ENCODE measurements at regions not wholly inside any gene's neighbourhood (a gene's known extent, or its start where the extent isn't known, plus 50 kb on each side); places are given as distances from the start of the nearest gene placed in this dataset.

DNA sequence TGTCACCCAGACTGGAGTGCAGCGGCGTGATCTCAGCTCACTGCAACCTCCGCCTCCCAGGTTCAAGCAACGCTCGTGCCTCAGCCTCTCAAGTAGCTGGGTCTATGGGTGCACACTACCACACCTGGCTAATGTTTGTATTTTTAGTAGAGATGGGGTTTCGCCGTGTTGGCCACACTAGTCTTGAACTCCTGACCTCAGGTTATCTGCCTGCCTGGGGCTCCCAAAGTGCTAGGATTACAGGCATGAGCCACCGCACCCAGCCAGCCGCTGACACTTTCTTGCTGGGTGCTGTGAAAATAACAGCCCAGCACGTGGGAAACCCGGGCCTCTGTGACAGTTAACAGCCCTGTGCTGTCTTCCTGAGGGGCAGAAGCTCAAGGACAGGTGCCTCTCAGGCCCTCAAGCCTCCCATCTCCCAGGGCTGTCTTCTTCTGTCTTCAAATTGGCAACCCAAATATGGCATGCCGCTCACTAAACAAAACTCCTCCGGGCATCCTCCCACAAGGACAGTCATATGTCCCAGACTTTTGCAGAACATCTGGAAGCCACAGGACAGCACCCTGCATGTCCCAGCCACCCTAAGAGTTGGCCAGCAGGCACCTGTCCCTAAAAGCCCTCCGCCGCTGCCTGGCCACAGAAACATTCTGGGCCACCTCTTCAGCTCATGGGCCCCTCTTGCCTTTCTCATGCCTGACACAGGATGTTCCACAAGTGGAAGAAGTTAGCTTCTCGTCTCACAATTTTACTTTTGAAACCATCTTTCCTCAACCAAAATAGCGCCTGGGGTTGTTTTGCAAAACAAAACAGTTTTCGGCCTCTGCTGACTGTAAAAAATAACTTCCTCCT lies 233.6 kb downstream of the SYK start:
- H3K4me3 Mint-ChIP-seq, result no peak overlapping the region
- H3K27ac Mint-ChIP-seq, result peak overlapping the region in 1 of 2 donors; percentile 21
- no peak for DNase-seq
- H3K9me3 Mint-ChIP-seq, result no peaks in the 10 kb centered on the region
- H3K27me3 Mint-ChIP-seq, result peaks cover 6 to 17% of the 10 kb centered on the region in 2 donors
- peaks cover 16 to 25% of the 10 kb centered on the region in 2 donors for H3K4me1 Mint-ChIP-seq (ENCODE audit: low read depth in 2 of 2)
- ATAC-seq (replicated peaks), result no peak
- H3K36me3 Mint-ChIP-seq (ENCODE audit: insufficient read depth), result no peaks in the 10 kb centered on the region

DNA sequence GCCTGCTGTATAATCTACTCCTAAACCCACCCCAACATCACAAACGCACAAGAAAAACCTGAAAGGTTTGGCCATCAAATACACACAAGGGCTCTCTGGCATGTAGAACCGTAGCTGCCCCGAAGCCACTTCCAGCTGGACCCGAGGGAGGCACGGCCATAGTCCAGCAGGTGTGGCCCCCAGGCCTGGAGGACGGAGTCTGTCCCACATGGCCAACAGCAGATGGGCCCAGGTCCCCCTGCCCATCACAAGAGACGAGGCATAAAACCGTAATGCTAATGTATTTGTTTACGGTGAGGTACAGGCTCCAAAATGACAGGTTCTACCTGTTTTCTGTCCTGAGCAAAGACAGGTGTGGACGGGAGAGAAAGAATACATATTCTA lies 234.2 kb downstream of the SYK start:
- Mint-ChIP-seq H3K36me3 (ENCODE audit: insufficient read depth) (no peaks in the 10 kb centered on the region), H3K4me1 (ENCODE audit: low read depth in 2 of 2) (peaks cover 16 to 25% of the 10 kb centered on the region in 2 donors), H3K4me3 (no peak overlapping the region), H3K27ac (peak overlapping the region in 1 of 2 donors; percentile 21), H3K27me3 (peaks cover 4 to 13% of the 10 kb centered on the region in 2 donors), H3K9me3 (no peaks in the 10 kb centered on the region)
- DNase-seq, result no peak
- ATAC-seq (replicated peaks), result no peak

DNA sequence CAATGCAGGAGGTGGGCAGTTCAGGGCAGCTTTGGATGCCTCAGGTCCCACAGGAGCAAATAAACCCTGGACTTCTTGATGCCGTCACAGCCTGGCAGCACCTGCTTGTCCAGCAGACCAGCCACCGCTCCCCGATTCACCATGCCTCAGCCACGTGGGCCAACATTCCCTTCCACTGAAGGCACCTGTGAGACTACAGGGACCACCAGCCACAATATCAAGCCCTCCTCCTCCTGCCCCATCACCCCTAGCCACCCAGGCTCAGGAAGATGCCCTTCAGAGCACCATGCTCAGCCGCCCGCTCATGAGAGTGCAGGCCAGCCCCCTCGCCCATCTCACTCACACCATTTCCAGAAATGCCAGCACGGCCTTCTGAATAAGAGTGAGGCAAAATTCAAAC lies 234.7 kb downstream of the SYK start:
- peaks cover 16 to 25% of the 10 kb centered on the region in 2 donors for H3K4me1 Mint-ChIP-seq (ENCODE audit: low read depth in 2 of 2)
- no peaks in the 10 kb centered on the region for H3K36me3 Mint-ChIP-seq (ENCODE audit: insufficient read depth)
- H3K4me3 Mint-ChIP-seq, result no peak overlapping the region
- no peak for ATAC-seq (replicated peaks)
- no peak for DNase-seq
- peaks cover 0 to 8% of the 10 kb centered on the region in 2 donors for H3K27me3 Mint-ChIP-seq
- no peak overlapping the region for H3K27ac Mint-ChIP-seq
- no peaks in the 10 kb centered on the region for H3K9me3 Mint-ChIP-seq

DNA sequence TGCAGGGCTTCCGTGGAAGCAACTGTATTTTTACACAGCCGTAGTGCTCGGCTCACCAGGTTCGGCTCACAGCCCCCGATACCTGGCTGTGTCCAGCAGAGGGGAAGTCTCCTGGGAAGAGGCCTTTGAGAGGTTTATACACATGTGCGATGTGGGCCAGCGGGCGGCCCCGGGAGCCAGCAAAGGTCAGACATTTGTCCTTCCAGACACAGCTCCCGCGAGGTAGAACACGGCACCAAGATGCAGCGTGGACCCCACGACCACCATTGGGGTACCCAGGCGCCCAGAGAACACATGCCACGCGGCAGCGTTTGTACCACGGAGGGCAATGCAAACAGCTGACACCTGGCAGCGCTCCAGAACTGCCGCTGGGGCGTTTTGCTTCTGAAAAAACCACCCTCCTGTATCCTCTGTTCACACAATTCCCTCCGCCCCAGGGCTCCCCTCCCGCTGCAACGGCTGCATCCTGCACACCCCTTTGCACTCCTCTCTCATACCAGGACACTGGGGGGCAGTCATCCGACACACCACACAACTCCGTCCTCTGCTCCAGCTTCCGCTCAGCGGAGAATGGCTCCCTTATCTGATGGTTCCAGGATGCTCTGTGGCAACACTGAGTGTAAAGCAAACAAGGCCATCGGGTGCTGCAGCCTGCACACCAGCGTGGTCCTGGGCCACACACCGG lies 235.3 kb downstream of the SYK start:
- Mint-ChIP-seq H3K4me3 (peak overlapping the region in 1 of 2 donors; percentile 67), H3K4me1 (ENCODE audit: low read depth in 2 of 2) (peaks cover 16 to 25% of the 10 kb centered on the region in 2 donors), H3K9me3 (no peaks in the 10 kb centered on the region), H3K27ac (peak overlapping the region in 1 of 2 donors; percentile 53), H3K36me3 (ENCODE audit: insufficient read depth) (no peaks in the 10 kb centered on the region), H3K27me3 (peaks cover 0 to 2% of the 10 kb centered on the region in 2 donors)
- peak; percentile 42 to 48 (median 46) for DNase-seq
- peak; percentile 93 for ATAC-seq (replicated peaks)

DNA sequence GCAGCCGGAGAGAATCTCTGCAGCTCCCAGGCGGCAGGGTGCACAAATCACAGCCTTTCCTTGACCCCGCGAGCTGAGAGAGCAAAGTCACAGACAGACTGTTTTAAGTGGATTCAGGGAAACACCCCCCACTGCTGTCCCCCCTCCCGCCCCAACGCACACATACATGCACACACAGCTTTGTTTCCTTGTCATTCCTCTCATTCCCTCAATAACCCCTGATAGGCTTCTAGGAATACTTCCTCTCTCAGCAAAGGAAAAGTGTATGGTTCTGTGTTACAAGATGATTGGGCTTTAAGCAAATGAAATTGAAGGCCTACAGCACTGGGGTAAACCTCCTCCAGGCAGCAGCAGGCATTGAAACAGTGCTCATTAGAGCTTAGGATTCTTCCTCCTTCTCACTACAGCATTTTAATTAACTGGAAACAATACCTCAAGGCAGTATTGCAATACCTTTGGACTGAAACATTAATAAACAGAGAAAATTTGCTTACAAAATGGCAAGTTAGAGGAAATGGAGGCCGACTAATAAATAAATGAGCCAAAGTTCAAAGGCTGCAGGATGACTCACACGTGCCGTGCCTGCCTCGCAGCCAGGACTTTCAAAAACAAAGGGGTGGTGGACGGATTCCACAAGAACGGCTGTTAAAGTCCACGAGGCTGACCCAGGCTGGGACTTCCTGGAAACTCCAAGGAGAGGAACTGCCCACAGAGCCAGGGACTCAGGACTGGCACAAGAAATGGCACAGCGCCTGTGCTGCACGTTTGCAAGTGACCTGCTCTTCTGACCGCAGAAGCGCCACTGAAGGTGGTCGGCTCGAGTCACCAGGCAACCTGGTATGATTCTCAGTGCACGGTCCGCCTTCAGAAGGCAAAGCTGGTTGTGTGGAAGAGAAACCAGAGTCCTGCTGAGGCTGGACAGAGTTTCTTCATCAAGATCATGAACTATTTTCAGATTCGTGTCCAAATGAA lies 236.2 kb downstream of the SYK start:
- peaks cover 16 to 25% of the 10 kb centered on the region in 2 donors for H3K4me1 Mint-ChIP-seq (ENCODE audit: low read depth in 2 of 2)
- DNase-seq (no peak), ATAC-seq (replicated peaks) (no peak)

DNA sequence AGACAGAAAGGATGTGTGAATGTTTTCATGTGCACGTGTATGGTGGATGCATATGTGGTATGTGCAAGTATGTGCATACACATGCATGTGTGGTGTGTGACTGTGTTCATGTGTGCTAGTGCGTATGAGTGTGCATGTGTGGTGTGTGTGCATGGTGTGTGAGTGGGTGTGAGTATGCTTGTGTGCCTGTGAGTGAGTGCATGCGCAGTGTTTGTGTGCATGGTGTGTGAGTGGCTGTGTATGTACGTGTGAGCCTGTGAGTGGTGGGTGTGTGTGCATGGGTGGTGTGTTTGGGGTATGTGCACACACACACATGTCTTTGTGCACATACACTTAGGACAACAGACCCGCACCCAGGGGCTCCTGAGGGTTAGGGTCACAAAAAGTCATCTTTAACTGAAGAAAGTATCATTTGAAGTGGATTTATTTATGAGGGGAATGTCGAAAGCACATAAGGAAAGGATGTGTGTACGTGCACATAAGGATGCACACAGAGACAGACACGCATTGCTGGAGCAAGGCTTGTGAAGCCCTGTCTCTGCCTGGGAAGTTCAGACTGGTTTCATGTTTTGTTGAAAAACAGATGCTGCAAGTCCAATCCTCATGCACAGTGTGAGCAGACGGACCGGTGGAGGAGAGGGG lies 237.0 kb downstream of the SYK start:
- H3K27ac Mint-ChIP-seq, result no peak overlapping the region
- no peaks in the 10 kb centered on the region for H3K36me3 Mint-ChIP-seq (ENCODE audit: insufficient read depth)
- DNase-seq, result no peak
- ATAC-seq (replicated peaks), result no peak
- no peak overlapping the region for H3K4me3 Mint-ChIP-seq
- peaks cover 16 to 25% of the 10 kb centered on the region in 2 donors for H3K4me1 Mint-ChIP-seq (ENCODE audit: low read depth in 2 of 2)
- peaks cover 4 to 8% of the 10 kb centered on the region in 2 donors for H3K27me3 Mint-ChIP-seq
- no peaks in the 10 kb centered on the region for H3K9me3 Mint-ChIP-seq

More for the DNA sequence above, 236.2 kb downstream of the SYK start:
- Mint-ChIP-seq H3K36me3 (ENCODE audit: insufficient read depth) (no peaks in the 10 kb centered on the region), H3K27me3 (no peaks in the 10 kb centered on the region), H3K4me3 (peak overlapping the region; percentile 4 to 67), H3K27ac (peak overlapping the region in 1 of 2 donors; percentile 53), H3K9me3 (no peaks in the 10 kb centered on the region)

DNA sequence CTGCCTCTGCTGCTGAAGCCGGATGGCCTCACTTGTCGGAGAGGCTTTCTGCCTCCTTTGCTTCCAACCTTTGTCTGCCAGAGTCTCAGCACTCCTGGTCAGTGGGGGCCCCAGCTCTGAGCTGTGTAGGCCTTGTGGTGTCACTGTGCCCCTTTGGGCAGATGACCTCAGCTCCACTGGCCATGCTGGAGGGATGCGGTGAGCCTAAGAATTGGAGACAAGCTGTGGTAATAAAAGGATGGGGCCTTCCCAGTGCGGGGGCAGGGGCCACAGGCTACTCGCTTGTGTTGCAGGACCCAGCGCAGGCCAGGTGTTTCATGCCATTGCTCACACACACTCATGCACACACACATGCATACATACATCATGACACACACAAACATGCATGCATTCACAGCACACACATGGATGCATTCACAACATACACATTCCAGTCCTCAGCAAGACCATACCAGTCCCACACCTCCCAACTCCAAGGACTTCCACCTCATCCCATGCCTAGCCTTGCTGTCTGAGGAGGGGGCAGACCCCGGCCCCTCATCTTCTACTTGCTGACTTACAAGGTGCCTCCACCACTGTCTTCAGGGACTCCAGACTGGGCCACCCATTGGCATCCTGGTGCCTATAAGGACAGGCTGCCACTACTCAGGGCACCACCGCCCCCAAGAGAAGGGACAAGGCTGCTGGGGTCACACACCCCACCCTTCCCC lies 237.7 kb downstream of the SYK start:
- Mint-ChIP-seq H3K36me3 (ENCODE audit: insufficient read depth) (no peaks in the 10 kb centered on the region), H3K4me3 (no peak overlapping the region), H3K27ac (no peak overlapping the region), H3K27me3 (peaks cover 11 to 15% of the 10 kb centered on the region in 2 donors), H3K9me3 (no peaks in the 10 kb centered on the region), H3K4me1 (ENCODE audit: low read depth in 2 of 2) (peaks cover 16 to 25% of the 10 kb centered on the region in 2 donors)
- ATAC-seq (replicated peaks) (no peak), DNase-seq (no peak)

DNA sequence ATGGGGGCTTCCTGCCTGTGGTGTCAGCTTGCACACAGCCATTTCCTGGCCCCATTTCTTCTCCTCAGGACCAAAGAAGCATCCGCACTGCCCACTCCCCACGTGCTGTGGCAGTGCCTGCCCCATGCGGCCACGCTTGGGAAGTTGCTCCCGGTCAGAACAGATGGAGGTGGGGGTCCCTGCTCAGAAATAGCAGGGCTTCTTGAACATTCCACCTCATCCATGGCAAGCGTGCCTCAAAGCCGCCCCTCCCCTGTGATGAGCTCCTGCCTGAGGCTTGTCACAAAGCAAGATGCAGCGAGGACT lies 238.2 kb downstream of the SYK start:
- H3K27me3 Mint-ChIP-seq, result peaks cover 16 to 20% of the 10 kb centered on the region in 2 donors
- DNase-seq (no peak), ATAC-seq (replicated peaks) (no peak)
- H3K9me3 Mint-ChIP-seq, result no peaks in the 10 kb centered on the region
- peaks cover 16 to 25% of the 10 kb centered on the region in 2 donors for H3K4me1 Mint-ChIP-seq (ENCODE audit: low read depth in 2 of 2)
- no peaks in the 10 kb centered on the region for H3K36me3 Mint-ChIP-seq (ENCODE audit: insufficient read depth)
- peak overlapping the region in 1 of 2 donors; percentile 53 for H3K27ac Mint-ChIP-seq
- no peak overlapping the region for H3K4me3 Mint-ChIP-seq

DNA sequence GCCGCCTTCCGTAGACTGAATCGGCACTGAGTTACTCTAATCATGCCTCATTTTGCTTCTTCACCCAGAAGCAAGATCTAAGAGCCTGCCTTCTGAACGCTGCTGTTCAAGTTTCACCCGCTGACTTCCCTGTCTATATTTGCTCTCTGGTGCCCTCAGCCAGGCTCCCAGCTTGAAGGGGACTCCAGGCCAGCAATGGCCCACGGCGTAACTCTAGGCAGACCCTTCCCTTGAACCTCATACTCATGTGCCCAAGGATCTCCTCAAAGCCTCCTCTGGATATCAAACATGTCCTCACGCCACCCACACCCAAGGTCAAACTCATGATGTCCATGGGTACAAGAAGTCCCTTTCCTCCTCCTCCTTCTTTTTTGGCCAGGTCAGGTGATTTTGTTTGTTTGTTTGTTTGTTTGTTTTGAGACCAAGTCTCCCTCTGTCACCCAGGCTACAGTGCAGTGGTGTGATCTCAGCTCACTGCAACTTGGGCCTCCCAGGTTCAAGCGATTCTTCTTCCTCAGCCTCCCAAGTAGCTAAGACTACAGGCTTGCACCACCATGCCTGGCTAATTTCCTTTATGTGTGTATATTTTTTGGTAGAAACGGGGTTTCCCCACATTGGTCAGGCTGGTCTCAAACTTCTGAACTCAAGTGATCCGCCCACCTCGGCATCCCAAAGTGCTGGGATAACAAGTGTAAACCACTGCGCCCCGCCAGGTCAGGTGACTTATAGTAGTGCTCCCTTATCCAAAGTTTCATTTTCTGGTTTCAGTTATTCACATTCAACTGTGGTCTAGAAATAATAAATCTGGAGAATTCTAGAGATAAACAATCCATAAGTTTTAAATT lies 239.0 kb downstream of the SYK start:
- H3K27me3 Mint-ChIP-seq, result peaks cover 22 to 28% of the 10 kb centered on the region in 2 donors
- H3K36me3 Mint-ChIP-seq (ENCODE audit: insufficient read depth), result no peaks in the 10 kb centered on the region
- DNase-seq, result no peak
- peak overlapping the region in 1 of 2 donors; percentile 53 for H3K27ac Mint-ChIP-seq
- no peaks in the 10 kb centered on the region for H3K9me3 Mint-ChIP-seq
- no peak overlapping the region for H3K4me3 Mint-ChIP-seq
- ATAC-seq (replicated peaks), result no peak
- H3K4me1 Mint-ChIP-seq (ENCODE audit: low read depth in 2 of 2), result peaks cover 16 to 27% of the 10 kb centered on the region in 2 donors

DNA sequence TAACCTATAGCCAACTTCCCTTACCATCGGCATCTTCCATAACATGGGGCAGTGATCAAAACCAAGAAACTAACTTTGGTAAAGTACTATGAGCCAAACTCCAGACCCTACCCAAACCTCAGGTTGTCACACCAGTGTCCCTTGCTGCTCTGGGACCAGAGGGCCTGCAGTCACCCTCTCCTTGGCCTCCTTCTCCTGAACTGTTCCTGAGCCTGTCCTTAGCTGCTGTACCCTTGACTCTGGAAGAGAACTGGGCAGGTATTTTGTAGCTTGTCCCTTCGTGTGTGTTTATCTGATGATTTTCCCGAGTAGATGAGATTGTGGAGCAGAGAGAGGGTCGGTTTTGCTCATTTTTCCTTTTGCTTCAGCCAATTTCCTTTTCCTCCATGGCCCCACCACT lies 240.4 kb downstream of the SYK start:
- H3K4me3 Mint-ChIP-seq, result no peak overlapping the region

DNA sequence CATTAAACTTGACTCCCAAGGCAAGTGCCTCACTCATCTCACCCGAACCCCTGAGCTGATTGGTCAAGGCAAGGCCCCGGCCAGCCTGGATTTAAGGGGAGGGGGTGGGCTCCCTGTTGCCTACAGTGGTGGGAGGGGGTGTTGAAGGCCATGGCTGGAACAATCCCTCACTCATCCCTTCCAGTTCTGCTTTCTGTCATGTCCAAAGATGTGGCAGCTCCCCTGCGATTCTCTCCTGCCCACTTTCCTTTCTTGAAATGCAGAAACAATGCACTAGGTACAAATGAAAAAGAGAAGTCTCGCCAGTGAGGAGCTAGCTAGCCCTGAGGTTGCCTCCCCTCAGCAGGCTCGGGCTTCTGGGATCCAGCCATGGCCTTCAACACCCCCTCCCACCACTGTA lies 240.9 kb downstream of the SYK start:
- DNase-seq, result no peak
- Mint-ChIP-seq H3K4me3 (no peak overlapping the region), H3K4me1 (ENCODE audit: low read depth in 2 of 2) (peaks cover 17 to 19% of the 10 kb centered on the region in 2 donors), H3K9me3 (no peaks in the 10 kb centered on the region), H3K36me3 (ENCODE audit: insufficient read depth) (no peaks in the 10 kb centered on the region), H3K27me3 (peaks cover 22 to 29% of the 10 kb centered on the region in 2 donors), H3K27ac (no peak overlapping the region)
- no peak for ATAC-seq (replicated peaks)

More for the DNA sequence above, 240.4 kb downstream of the SYK start:
- Mint-ChIP-seq H3K4me1 (ENCODE audit: low read depth in 2 of 2) (peaks cover 16 to 21% of the 10 kb centered on the region in 2 donors), H3K27ac (no peak overlapping the region), H3K27me3 (peaks cover 22 to 29% of the 10 kb centered on the region in 2 donors), H3K9me3 (no peaks in the 10 kb centered on the region), H3K36me3 (ENCODE audit: insufficient read depth) (no peaks in the 10 kb centered on the region)
- no peak for DNase-seq
- no peak for ATAC-seq (replicated peaks)

Data from effector memory CD8-positive, alpha-beta T cell (primary cell).